ENCODE measurements at regions not wholly inside any gene's neighbourhood (a gene's known extent, or its start where the extent isn't known, plus 50 kb on each side); places are given as distances from the start of the nearest gene placed in this dataset.
"Not testable (repeated sequence)": the region's sequence is repeated elsewhere in the genome, so short reads cannot be mapped to it uniquely, and the experiment has no call there.

- in situ Hi-C loops (cut with HindIII; ENCODE audit: low pct_unique_long_range_greater_than_20kb, low sequenced_read_pairs); DNase-seq (ENCODE audit: low read depth): not testable (repeated sequence)
Measured at GRCh38 chr20:4310616-4311015, 61.5 kb upstream of the ADRA1D start.

DNA sequence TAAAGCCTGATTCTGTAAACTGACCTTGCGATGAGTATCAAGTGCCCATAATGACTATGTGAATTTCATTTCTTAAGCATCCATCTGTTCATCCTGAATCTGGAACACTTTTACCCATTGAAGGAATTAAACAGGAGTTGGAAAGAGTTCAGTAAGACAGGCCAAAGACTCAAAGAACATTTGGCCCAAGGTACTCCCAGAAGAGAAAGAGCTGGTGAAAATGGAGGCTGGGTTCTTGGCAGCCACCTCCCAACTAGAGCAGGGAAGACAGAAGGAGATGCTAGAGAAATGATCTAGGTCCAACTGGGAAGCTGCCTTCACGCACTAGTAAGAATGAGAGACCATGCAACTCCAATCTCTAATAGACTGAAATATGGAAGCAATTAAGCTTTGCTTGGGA lies 57.1 kb upstream of the ADRA1D start:
- in situ Hi-C loops (cut with HindIII; ENCODE audit: low pct_unique_long_range_greater_than_20kb, low sequenced_read_pairs) = no loop called here
- DNase-seq (ENCODE audit: low read depth) = no peak

DNA sequence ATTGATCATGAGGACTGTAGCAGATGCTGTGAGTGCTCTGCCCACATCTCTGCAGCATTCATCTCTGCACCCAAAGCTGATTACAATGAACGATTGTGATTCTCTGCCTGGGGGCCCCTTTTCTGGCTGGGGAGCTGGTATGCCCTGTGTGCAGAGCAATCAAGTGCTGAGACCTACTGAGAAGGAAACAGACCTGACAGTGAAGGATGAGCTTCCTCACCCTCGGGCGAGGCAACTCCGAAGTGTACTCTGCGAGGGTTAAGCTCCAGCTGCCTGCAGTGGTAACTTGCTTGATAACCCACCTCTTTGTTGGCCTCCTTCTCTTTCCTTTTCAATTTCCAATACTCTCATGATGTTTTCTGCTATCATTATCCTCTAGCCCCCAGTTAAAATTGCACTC lies 56.0 kb upstream of the ADRA1D start:
- DNase-seq (ENCODE audit: low read depth) = no peak
- in situ Hi-C loops (cut with HindIII; ENCODE audit: low pct_unique_long_range_greater_than_20kb, low sequenced_read_pairs) = no loop called here

DNA sequence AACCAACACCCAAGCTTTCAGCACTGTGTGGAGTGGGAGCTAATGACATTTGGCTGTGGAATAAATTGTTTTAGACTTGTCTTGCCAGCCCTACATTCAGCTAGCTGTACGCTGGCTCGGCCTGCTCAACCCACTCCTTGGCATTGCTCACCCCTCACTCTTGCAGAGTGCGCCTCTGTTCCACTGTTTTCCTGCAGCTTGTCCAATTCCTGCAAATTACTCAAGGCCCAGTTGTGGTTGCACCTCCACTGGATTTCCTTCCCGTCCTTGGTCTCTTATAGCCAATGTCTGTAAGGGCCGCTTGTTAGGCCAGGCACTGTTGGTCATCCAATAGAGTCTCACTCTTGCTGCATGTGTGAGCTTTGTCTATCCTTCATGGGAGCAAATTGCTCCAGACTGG lies 55.5 kb upstream of the ADRA1D start:
- no peak for DNase-seq (ENCODE audit: low read depth)
- in situ Hi-C loops (cut with HindIII; ENCODE audit: low pct_unique_long_range_greater_than_20kb, low sequenced_read_pairs) = no loop called here

DNA sequence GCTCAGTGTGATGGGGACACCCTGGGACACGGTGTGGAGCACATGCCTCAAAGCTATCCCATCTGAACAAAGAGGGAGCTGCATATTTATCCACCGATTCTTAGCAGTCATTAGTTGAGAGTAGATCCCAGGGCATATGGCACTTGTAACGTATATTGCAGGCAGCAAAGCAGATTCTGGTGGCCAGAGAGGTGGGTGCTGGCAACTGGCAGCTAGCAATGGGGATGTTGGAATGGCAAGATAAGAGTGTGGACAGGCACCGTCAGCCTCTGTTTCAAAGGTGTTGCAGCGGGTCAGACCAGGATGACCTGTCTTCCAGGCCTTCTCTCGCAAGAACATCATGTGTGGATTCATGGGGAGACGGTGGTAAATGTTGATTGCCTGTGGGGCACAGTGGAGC lies 54.0 kb upstream of the ADRA1D start:
- no peak for DNase-seq (ENCODE audit: low read depth)
- in situ Hi-C loops (cut with HindIII; ENCODE audit: low pct_unique_long_range_greater_than_20kb, low sequenced_read_pairs) = no loop called here

GRCh38 chr20:4300921-4301320 lies 51.8 kb upstream of the ADRA1D start:
- in situ Hi-C loops (cut with HindIII; ENCODE audit: low pct_unique_long_range_greater_than_20kb, low sequenced_read_pairs) = no loop called here
- no peak for DNase-seq (ENCODE audit: low read depth)

DNA sequence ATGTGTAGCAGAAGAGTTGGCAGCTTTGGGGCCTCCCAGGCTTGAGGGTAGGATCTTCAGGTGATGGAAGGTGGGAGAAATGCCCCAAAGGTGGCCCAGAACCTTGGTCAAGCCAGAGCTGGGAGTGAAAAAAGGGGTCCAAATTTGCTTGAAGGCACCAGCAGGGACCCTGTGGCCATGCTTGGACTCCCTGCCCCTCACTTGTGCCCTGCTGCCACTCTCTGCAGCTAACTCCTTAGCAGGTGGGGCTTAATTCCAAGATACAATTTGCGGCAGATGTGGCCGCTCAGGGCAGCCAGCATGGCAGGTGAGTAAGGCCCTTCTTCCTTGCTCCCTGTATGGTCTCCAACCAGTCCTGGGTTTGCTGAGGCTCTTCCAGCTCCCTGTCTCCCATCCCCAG lies 51.3 kb upstream of the ADRA1D start:
- no peak for DNase-seq (ENCODE audit: low read depth)
- in situ Hi-C loops (cut with HindIII; ENCODE audit: low pct_unique_long_range_greater_than_20kb, low sequenced_read_pairs) = no loop called here

DNA sequence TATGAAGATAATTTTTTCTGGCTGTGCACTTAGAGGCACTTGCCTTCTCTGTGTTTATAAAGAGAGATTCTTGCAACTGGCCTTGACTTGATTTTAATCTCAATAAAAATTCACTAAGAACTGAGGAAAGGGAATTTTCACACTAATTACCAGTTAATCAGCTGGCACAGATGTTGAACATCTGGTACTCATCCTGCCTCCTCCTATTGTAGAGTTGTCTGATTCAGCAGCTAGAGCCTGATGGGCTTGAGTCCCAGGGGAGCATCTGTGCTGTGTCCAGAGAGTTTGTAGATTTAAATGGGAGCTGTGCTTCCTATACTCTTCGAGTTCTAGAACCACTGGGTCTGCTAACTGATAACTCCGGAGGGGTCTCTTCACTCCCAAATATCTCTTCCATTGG lies 50.7 kb upstream of the ADRA1D start:
- no peak for DNase-seq (ENCODE audit: low read depth)
- in situ Hi-C loops (cut with HindIII; ENCODE audit: low pct_unique_long_range_greater_than_20kb, low sequenced_read_pairs) = no loop called here

DNA sequence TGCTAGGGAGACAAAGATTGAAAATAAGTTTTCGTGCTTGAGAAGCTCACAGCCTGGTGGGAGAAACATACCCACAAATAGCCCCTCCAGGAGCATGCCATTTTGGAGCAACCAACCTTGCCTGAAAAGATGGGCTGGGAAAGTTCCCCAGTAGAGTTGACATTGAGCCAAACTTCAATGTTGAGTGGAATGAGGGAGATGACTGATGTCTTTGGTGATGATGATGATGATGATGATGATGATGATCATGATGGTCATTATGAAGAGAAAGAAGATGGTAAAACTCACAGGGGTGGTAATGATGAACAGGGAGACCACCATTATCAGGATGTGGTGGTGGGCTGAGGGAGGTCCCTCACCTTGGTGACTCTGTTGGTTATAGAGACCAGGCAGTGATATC lies 50.1 kb upstream of the ADRA1D start:
- DNase-seq (ENCODE audit: low read depth) = no peak
- in situ Hi-C loops (cut with HindIII; ENCODE audit: low pct_unique_long_range_greater_than_20kb, low sequenced_read_pairs) = no loop called here

Measured in Caki2 (cell line).